Cardiac fibroblast (primary cell): ENCODE measurements at regions not wholly inside any gene's neighbourhood (a gene's known extent, or its start where the extent isn't known, plus 50 kb on each side); places are given as distances from the start of the nearest gene placed in this dataset.
A peak's percentile ranks its signal among the peaks of the same experiment; 100 is the strongest.

Source experiments
- DNase-seq, 2 donors: peaks; one replicate each; pipeline versions ENCODE4 v3.0.0 to v3.0.0-alpha.2; 2010; ENCODE audit warnings: low read depth in 2 of 2
- H3K4me3 ChIP-seq, 2 donors: replicated peaks in 1 of 2; 1 replicate in 1 of 2; 2 replicates in 1 of 2; pipeline ENCODE4 v1.5.1; 2011; ENCODE audit warnings: low read depth in 2 of 2, low read length in 2 of 2, mild to moderate bottlenecking in 2 of 2, moderate library complexity in 1 of 2
- TF ChIP-seq, protein P1 (sequence below): IDR thresholded peaks from one replicate; pipeline ENCODE4 v1.5.1; 2011; ENCODE audit warnings: low read depth, mild to moderate bottlenecking, low read length, inconsistent platforms

DNA sequence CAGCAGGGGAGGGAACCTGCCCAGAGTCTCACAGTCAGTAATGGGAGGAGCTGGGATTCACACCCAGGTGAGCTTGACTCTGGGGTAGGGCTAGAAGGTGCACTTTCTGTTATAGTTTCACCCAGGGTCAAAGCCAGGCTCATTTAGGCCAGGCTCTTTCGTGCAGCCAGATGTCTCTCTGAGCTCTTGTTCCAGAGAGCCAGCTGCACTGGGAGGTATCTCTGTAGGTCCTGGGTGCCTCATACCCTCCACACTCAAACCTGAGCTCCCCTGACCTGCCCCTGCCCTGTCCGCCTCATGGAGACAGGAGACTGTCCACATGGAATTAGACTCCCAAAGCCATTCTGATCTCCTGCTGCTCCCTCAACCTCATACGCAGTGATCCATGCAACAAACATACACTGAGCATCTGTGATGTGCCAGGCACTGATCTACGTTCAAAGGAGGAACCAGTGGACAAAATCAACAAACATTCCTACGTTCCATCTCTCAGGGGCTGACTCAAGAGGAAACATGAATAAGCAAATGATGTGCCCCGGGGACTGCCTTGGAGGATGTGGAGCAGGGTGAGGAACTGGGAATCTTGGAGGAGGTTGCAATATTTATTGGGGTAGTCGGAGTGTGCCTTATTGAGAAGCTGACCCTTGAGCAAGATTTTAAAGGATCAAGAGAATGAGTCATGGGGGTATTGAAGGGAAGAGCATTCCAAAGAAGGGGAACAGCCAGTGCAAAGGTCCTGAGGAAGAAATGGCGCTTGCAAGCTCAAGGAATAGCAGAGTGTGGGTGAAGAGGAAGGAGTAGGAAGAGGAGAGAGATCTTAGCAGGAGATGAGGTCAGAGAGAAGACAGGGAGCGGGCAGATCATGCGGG, 71.3 kb upstream of the TOX2 start:
- H3K4me3 ChIP-seq: no peak overlapping the region
- DNase-seq: peak; percentile 83 to 92

DNA sequence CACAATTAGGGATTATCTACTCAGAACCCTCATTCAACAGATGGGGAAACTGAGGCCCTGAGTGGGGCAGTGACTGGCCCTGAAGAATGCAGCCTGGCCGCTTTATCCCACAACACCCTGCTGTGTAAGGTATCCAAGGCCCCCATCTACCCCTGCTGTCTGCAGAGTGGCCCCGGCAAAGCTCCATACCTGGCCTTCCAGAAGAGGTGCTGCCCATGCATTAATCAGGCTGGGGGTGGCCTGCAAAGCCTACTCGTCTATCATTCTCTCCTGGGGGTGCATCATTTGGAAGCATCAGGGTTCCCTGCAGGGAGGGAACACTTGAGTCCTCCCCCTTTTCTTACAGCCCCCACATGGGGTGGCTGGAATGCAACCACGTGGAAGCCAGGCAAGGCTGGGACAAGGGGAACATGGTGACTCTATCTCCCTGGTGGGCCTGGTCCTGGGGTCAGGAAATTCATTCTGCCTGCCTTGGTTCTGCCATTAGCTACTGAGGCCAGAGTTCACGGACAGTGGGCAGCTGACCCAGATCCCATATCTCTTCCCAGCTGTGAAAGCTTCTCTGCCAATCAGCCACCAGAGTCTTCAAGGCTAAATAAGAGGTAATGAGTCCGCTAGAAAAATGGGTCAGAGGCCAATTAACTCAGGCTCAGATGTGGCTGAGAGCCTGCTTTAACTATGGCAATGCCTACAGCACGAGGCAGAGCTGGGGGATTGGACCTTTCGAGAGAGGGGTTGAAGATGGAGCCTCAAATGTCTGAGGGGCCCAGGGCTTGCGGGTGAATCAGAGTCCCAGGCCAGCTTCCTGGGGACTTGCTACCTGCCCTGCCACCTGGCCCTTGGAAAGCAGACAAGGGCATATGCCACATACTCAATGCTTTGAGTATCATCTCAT, 72.3 kb upstream of the TOX2 start:
- DNase-seq: no peak
- H3K4me3 ChIP-seq: no peak overlapping the region
- TF ChIP-seq, protein P1, sequence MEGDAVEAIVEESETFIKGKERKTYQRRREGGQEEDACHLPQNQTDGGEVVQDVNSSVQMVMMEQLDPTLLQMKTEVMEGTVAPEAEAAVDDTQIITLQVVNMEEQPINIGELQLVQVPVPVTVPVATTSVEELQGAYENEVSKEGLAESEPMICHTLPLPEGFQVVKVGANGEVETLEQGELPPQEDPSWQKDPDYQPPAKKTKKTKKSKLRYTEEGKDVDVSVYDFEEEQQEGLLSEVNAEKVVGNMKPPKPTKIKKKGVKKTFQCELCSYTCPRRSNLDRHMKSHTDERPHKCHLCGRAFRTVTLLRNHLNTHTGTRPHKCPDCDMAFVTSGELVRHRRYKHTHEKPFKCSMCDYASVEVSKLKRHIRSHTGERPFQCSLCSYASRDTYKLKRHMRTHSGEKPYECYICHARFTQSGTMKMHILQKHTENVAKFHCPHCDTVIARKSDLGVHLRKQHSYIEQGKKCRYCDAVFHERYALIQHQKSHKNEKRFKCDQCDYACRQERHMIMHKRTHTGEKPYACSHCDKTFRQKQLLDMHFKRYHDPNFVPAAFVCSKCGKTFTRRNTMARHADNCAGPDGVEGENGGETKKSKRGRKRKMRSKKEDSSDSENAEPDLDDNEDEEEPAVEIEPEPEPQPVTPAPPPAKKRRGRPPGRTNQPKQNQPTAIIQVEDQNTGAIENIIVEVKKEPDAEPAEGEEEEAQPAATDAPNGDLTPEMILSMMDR: no peak

More for the DNA sequence above, 71.3 kb upstream of the TOX2 start:
- TF ChIP-seq, protein P1: no peak

DNA sequence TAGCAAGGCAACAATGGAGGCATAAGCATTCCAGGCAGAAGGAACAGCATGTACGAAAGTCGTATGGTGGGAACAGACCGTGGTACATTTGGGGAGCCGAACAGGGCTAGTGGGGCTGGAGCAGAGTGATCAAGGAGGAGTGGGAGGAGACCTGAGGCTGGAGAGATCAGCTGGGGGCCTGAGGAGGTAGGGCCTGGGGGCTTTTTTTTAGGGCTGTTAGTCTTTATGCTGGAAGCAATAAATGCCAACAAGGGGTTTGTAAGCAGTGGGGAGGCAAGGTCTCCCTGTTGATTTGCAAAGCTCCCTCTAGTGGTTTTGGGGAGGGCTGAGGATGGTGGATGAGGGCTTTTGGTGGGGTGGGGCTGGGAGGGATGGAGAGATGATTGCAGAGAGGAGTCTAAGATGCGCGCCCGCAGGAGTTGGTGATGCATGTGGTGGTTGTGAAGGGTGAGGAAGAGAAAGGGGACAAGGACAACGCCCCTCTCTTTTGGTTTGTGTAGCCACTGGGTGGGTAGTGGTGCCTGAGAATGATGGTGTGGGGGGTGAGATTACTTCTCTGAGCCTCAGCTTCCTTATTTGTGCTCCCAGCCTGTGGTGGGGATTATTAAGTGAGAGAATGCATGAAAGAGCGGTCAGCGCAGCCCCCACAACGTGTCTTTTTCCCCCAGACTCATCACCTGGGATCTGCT, 74.1 kb upstream of the TOX2 start:
- peak; percentile 31 to 37 for DNase-seq
- no peak overlapping the region for H3K4me3 ChIP-seq
- TF ChIP-seq, protein P1: peak; percentile 57

DNA sequence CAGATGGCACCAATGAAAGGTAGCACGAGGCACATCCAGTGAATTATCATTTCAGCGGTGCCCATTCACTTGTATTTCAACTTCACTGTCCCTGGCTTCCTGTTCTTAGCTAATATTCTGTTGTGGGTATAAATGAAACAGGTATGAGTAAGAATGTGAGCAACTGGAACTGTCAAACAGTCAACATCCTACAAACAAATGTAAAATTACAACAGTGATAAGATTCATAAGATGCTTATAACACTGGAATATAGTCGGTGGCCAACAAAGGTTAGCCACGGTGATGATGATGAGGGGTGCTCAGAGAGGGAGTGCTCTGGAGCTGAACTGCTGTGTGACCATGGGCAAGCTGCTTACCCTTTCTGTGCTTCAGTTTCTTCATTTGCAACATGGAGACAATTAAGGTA, 74.9 kb upstream of the TOX2 start:
- no peak for DNase-seq
- TF ChIP-seq, protein P1: no peak
- no peak overlapping the region for H3K4me3 ChIP-seq

DNA sequence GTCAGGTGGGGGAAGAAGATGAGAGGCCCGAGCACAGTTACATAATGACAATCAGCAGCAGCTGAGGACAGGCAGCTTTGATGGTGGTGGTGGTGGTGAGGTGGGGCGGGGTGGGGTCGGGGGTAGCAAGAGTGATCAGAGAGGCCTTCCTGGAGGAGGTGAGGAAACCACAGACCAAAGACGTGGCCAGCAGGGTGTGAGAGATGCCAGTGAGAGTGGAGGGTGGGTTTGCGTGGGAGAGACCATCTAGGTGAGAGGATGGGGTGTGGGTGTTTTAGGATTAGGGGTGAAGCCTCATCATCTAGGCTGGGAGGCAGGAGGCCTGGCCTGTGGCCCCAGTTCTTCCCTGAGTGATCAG, 76.0 kb upstream of the TOX2 start:
- TF ChIP-seq, protein P1: no peak
- no peak overlapping the region for H3K4me3 ChIP-seq
- DNase-seq: no peak

DNA sequence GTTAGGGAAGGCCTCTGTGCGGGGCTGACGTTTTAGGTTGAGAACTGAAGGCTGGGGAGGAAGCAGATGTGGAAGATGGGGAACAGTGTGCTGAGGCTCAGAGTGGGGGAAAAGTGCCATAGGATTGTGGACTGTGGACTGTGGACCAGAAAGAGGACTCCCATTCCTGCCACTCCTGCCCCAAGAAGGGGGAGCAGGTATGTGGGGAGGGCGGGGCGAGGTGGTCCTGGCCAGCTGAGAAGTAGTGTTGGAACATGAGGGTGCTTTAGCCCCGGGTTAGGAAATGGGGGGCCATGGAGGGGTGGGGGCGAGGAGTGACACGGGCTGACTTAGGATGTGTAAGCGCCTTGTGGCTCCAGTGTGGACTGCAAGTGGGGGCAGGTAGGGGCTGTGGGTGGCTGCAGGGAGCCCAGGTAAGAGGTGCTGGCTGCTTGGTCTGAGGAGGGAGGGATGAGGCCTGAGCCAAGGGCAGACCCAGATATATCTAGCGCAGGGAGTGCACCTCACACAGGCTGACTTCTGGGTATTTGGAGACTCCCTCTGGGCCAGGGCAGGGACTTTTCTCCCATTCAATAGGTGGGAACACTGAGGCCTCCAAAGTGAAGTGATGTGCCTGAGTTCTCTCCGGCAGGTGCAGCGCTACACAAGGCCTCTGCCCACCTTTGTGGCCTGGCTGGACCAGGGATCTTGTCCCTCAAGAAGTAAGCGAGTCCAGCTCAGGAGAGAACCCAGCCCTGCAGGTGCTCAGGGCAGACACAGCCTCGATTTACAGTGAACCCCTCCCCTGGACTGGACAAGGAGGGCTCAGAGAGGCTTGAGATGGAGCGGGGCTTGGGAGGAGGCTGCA, 76.6 kb upstream of the TOX2 start:
- DNase-seq: no peak
- H3K4me3 ChIP-seq: no peak overlapping the region
- TF ChIP-seq, protein P1: no peak
